HCT116 (cell line): ENCODE measurements at regions not wholly inside any gene's neighbourhood (a gene's known extent, or its start where the extent isn't known, plus 50 kb on each side); places are given as distances from the start of the nearest gene placed in this dataset.
A peak's percentile ranks its signal among the peaks of the same experiment; 100 is the strongest.

ENCODE experiments used
- ATAC-seq: fragments of 200-7000 bp; cut with Tn5 transposase; 2 replicates; pipeline ENCODE4 v1.9.1; 2020; ENCODE audit warnings: mild to moderate bottlenecking, moderate library complexity
- BruUV-seq: library from RNA; stranded (reverse); fragments of 400-500 nt; replicated peaks from 2 replicates; lab custom pipeline; 2021; lab: Mats Ljungman, UMichigan
- CTCF ChIA-PET: fragments of 300-600 bp; sonication (Branson Sonifier 250); formaldehyde crosslinking; loops from one replicate; lab custom pipeline; 2021; ENCODE audit warnings: antibody characterized with exemption; lab: Charles Lee
- POLR2A ChIA-PET: fragments of 300-600, 350-600 bp; sonication (Branson Sonifier 250); formaldehyde crosslinking; loops from one replicate; lab custom pipeline; 2021; ENCODE audit warnings: antibody characterized with exemption; lab: Charles Lee
- RAD21 ChIA-PET, 2 experiments: fragments of 300-600 bp; sonication (Branson Sonifier 250); formaldehyde crosslinking; loops; one replicate each; lab custom pipeline; 2023; ENCODE audit warnings: low total read pairs in 2 of 2; ENCODE audit not compliant: uncharacterized antibody in 2 of 2, unreplicated experiment in 2 of 2, low non-redundant PET in 1 of 2; lab: Charles Lee
- DNase-seq: peaks from one replicate; pipeline ENCODE4 v3.0.0-alpha.2; 2010; ENCODE audit warnings: low read depth, low spot score
- H2AFZ ChIP-seq: fragments of 200-600 bp; shearing (Covaris generic), sonication (generic); 2 replicates; pipeline ENCODE4 v1.6.1; 2017; ENCODE audit warnings: low read depth, mixed run types, mixed read lengths, antibody characterized with exemption, low read length; ENCODE audit not compliant: poor library complexity, severe bottlenecking
- H3K27ac ChIP-seq: 2 replicates; pipeline ENCODE4 v1.5.1; 2012; ENCODE audit warnings: low read depth, low read length
- H3K27me3 ChIP-seq: fragments of 200-600 bp; sonication (generic); 2 replicates; pipeline ENCODE4 v1.6.1; 2016; ENCODE audit warnings: mixed run types, low read length, mixed read lengths; ENCODE audit not compliant: insufficient read depth
- H3K36me3 ChIP-seq, 2 experiments: fragments of 200-500 bp in 1 of 2; fragments of 200-600 bp in 1 of 2; sonication (Bioruptor generic) in 1 of 2; sonication (generic) in 1 of 2; 2 replicates each; pipeline versions ENCODE4 v1.5.1 to v1.6.1; 2014 to 2016; ENCODE audit warnings: low read length in 2 of 2, inconsistent platforms in 1 of 2, mixed read lengths in 1 of 2, mixed run types in 1 of 2; ENCODE audit not compliant: insufficient read depth in 2 of 2, control insufficient read depth in 1 of 2
- H3K4me1 ChIP-seq, 2 experiments: fragments of 200-600 bp in 1 of 2; sonication (generic) in 1 of 2; 2 replicates each; pipeline versions ENCODE4 v1.5.1 to v1.6.1; 2012 to 2017; ENCODE audit warnings: low read length in 2 of 2, inconsistent platforms in 1 of 2, mild to moderate bottlenecking in 1 of 2, mixed read lengths in 1 of 2, mixed run types in 1 of 2, moderate library complexity in 1 of 2; ENCODE audit not compliant: insufficient read depth in 2 of 2, control insufficient read depth in 1 of 2
- H3K4me2 ChIP-seq: fragments of 200-600 bp; sonication (generic); 2 replicates; pipeline ENCODE4 v1.6.1; 2017; ENCODE audit warnings: mixed run types, low read length, mixed read lengths
- H3K4me3 ChIP-seq, 2 experiments: fragments of 200-600 bp in 1 of 2; sonication (generic) in 1 of 2; replicated peaks in 1 of 2; 2 replicates each; pipeline ENCODE4 v1.5.1; 2011 to 2016; ENCODE audit warnings: low read length in 2 of 2, control low read depth in 1 of 2, low read depth in 1 of 2, mild to moderate bottlenecking in 1 of 2, mixed read lengths in 1 of 2, mixed run types in 1 of 2
- H3K79me2 ChIP-seq: fragments of 200-600 bp; sonication (generic); 2 replicates; pipeline ENCODE4 v1.6.1; 2017; ENCODE audit warnings: mild to moderate bottlenecking, mixed run types, low read length, moderate library complexity, mixed read lengths; ENCODE audit not compliant: insufficient read depth
- H3K9ac ChIP-seq: fragments of 200-600 bp; sonication (generic); 2 replicates; pipeline ENCODE4 v1.6.1; 2016; ENCODE audit warnings: low read length, mixed read lengths
- H3K9me2 ChIP-seq: fragments of 200-600 bp; sonication (generic), shearing (Covaris generic); 2 replicates; pipeline ENCODE4 v1.6.1; 2017; ENCODE audit warnings: mixed run types, mild to moderate bottlenecking, moderate library complexity; ENCODE audit not compliant: insufficient read depth
- H3K9me3 ChIP-seq, 2 experiments: fragments of 200-500 bp in 1 of 2; fragments of 200-600 bp in 1 of 2; sonication (Bioruptor generic) in 1 of 2; sonication (generic) in 1 of 2; 2 replicates each; pipeline ENCODE4 v1.6.1; 2014 to 2017; ENCODE audit warnings: low read length in 2 of 2, mixed read lengths in 2 of 2, inconsistent platforms in 1 of 2, low read depth in 1 of 2, mild to moderate bottlenecking in 1 of 2, mixed run types in 1 of 2, moderate library complexity in 1 of 2; ENCODE audit not compliant: control insufficient read depth in 1 of 2, insufficient read depth in 1 of 2
- H4K20me1 ChIP-seq: fragments of 200-600 bp; sonication (generic), shearing (Covaris generic); 2 replicates; pipeline ENCODE4 v1.6.1; 2017; ENCODE audit warnings: mixed run types, mild to moderate bottlenecking, moderate library complexity; ENCODE audit not compliant: insufficient read depth
- ATF3 ChIP-seq: IDR thresholded peaks from 2 replicates; pipeline ENCODE4 v1.6.1; 2012
- CBX3 ChIP-seq: IDR thresholded peaks from 2 replicates; pipeline ENCODE4 v1.6.1; 2012; ENCODE audit warnings: low read depth
- MAX ChIP-seq: IDR thresholded peaks from 2 replicates; pipeline ENCODE4 v1.6.1; 2012
- RAD21 ChIP-seq: IDR thresholded peaks from 2 replicates; pipeline ENCODE4 v1.6.1; 2012; ENCODE audit warnings: low read depth, mild to moderate bottlenecking
- REST ChIP-seq: IDR thresholded peaks from 2 replicates; pipeline ENCODE4 v1.6.1; 2012; ENCODE audit warnings: low read depth
- intact Hi-C: fragments of 100-400 bp; cut with micrococcal nuclease; formaldehyde crosslinking; loops from 2 replicates; pipeline ENCODE4 v1.10.0; 2022

- TF ChIP-seq MAX, result no peak
- no peak for TF ChIP-seq CBX3
These were observed 185.0 kb upstream of the ANKRD28 start (continued) for GRCh38 chr3:15982667-15983196.

- no peaks in the 10 kb centered on the region for H3K9me3 ChIP-seq
These were observed 185.5 kb upstream of the ANKRD28 start for GRCh38 chr3:15983232-15983631.

More at GRCh38 chr3:15983232-15983631, 185.5 kb upstream of the ANKRD28 start:
- intact Hi-C loops, result no loop called here
- Histone ChIP-seq H3K27me3 (no peaks in the 10 kb centered on the region), H3K4me1 (peaks cover 0 to 11% of the 10 kb centered on the region in 2 experiments; a peak in 2 of 4 replicates), H3K79me2 (no peaks in the 10 kb centered on the region), H4K20me1 (no peaks in the 10 kb centered on the region), H2AFZ (peak overlapping the region; percentile 73), H3K36me3 (no peaks in the 10 kb centered on the region), H3K4me2 (peak overlapping the region; percentile 22), H3K9me2 (no peaks in the 10 kb centered on the region), H3K27ac (no peak overlapping the region), H3K4me3 (no peak overlapping the region), H3K9ac (no peak overlapping the region)
- CTCF ChIA-PET, result interaction anchor here (0.6 kb wide), 1 partner anchor 92 kb away, joined by 3 read pairs; no protein-coding TSS in a partner anchor
- no TSS peak for BruUV-seq
- TF ChIP-seq ATF3, result no peak
- no peak for TF ChIP-seq RAD21
- TF ChIP-seq REST, result no peak
- POLR2A ChIA-PET, result no interaction called here
- RAD21 ChIA-PET, result no interaction called here
- ATAC-seq (no peak), DNase-seq (no peak)
